ENCODE measurements at regions not wholly inside any gene's neighbourhood (a gene's known extent, or its start where the extent isn't known, plus 50 kb on each side); places are given as distances from the start of the nearest gene placed in this dataset.
"Not testable (repeated sequence)": the region's sequence is repeated elsewhere in the genome, so short reads cannot be mapped to it uniquely, and the experiment has no call there.

DNA sequence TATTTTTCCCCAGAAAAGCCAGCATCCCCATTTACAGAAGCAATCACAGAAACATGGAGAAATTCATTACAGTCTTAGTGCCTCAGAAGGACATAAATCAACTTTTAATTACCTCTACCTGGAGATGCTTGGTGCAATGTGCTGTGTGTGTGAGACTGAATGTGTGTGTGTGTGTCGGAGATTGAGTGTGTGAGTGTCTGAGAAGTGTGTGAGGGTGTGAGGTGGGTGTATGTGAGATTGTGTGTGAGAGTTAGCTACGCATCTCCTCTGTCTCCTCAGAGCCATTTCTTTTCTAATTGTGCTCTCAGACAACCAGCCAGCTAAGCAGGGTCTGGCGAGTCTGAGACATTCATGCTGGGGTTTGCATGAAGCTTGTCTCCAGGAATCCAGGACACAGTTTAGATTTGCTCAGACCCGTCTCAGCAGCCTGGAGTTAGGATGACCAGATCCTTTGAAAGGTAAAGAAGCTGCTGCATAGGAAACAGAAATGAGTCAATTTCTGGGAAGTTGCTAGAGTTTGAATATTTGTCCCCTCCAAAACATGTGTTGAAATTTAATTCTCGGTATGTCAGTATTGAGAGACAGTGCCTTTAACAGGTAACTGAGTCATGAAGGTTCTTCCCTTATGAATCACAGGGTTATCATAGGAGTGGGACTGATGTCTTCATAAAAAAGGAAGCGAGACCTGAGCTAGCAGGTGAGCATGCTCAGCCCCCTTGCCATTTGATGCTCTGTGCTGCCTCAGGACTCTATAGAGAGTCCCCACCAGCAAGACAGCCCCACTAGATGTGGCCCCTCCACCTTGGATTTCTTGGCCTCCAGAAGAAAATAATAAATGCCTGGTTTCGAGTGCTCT, 199.0 kb upstream of the PLGLB2 start:
- H3K4me2 ChIP-seq (ENCODE audit: low read length); H3K27ac ChIP-seq (ENCODE audit: low read depth, low read length, poor library complexity, severe bottlenecking): not testable (repeated sequence)

DNA sequence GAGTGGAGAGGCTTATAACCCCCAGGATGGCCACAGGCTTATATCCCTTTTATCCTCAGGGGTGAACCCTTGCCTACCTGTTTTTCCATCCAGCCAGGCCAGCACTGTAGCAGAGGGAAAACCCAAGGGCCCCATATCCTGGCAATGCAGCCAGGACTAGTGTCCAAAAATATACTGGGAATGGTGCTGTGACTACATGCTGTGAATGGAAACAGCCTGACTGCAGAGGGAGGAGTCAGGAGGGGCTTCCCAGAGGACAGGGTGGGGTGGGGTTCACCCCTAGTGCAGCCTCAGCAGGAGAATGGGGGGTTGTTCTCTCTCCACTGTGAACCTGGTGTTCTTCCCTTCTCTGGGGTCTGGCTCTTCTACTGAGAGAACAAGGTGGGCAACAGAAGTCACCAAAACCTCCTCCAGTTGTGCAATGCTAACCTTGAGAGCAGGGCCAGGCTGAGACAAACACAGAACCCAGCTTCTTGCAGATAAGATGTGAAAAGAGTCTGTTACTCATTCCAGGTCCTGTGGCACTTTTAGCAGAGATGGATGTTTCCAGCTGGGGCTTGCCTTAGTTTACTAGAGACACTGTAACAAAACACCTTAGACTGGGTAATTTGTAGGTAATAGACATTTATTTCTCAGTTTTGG, 198.2 kb upstream of the PLGLB2 start:
- H3K4me2 ChIP-seq (ENCODE audit: low read length); H3K27ac ChIP-seq (ENCODE audit: low read depth, low read length, poor library complexity, severe bottlenecking): not testable (repeated sequence)

More for the DNA sequence above, 199.0 kb upstream of the PLGLB2 start:
- not testable (repeated sequence) for H4K20me1 ChIP-seq (ENCODE audit: insufficient read depth, low read length); H3F3A ChIP-seq (ENCODE audit: insufficient read depth, low read length); H3K9me3 ChIP-seq (ENCODE audit: low read length); H3K4me3 ChIP-seq (ENCODE audit: low read depth, low read length, poor library complexity, severe bottlenecking); H3K9me2 ChIP-seq (ENCODE audit: low read depth, low read length); H3K27me3 ChIP-seq (ENCODE audit: insufficient read depth, low read length); H3K36me3 ChIP-seq (ENCODE audit: insufficient read depth, low read length); H3K9ac ChIP-seq (ENCODE audit: low read length); H3K4me1 ChIP-seq (ENCODE audit: insufficient read depth, low read length, severe bottlenecking); H3K79me2 ChIP-seq (ENCODE audit: insufficient read depth, low read length); H2AFZ ChIP-seq (ENCODE audit: low read length)

DNA sequence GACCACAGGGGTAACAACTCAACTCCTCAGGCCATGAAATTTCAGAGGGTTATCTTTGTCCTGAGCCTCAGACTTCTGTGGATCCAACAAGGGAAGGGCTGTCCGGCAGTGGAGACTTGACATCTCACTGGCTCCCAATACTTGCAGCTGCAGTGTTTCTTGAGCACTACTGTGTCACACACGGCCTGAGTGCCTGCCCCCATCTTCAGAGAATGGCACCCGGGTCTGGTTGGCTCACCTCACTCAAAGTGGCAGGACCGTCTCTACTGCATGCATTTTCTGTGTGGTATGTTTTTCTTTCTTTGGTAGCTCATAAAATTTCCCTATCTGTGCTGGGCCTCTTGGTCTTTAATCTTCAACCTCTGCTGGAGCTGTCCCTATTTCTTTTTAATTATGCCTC, 193.2 kb upstream of the PLGLB2 start:
- H3K79me2 ChIP-seq (ENCODE audit: insufficient read depth, low read length); H4K20me1 ChIP-seq (ENCODE audit: insufficient read depth, low read length); H3K9me2 ChIP-seq (ENCODE audit: low read depth, low read length); H3K9ac ChIP-seq (ENCODE audit: low read length); H3K4me1 ChIP-seq (ENCODE audit: insufficient read depth, low read length, severe bottlenecking); H3K4me3 ChIP-seq (ENCODE audit: low read depth, low read length, poor library complexity, severe bottlenecking); H3K9me3 ChIP-seq (ENCODE audit: low read length); H3K27ac ChIP-seq (ENCODE audit: low read depth, low read length, poor library complexity, severe bottlenecking); H3F3A ChIP-seq (ENCODE audit: insufficient read depth, low read length); H3K4me2 ChIP-seq (ENCODE audit: low read length); H3K27me3 ChIP-seq (ENCODE audit: insufficient read depth, low read length); H2AFZ ChIP-seq (ENCODE audit: low read length); H3K36me3 ChIP-seq (ENCODE audit: insufficient read depth, low read length): not testable (repeated sequence)

More for the DNA sequence above, 198.2 kb upstream of the PLGLB2 start:
- not testable (repeated sequence) for H3K36me3 ChIP-seq (ENCODE audit: insufficient read depth, low read length); H3K4me3 ChIP-seq (ENCODE audit: low read depth, low read length, poor library complexity, severe bottlenecking); H3K9me3 ChIP-seq (ENCODE audit: low read length); H2AFZ ChIP-seq (ENCODE audit: low read length); H3K4me1 ChIP-seq (ENCODE audit: insufficient read depth, low read length, severe bottlenecking); H3K9ac ChIP-seq (ENCODE audit: low read length); H3K79me2 ChIP-seq (ENCODE audit: insufficient read depth, low read length); H3K9me2 ChIP-seq (ENCODE audit: low read depth, low read length); H3K27me3 ChIP-seq (ENCODE audit: insufficient read depth, low read length); H4K20me1 ChIP-seq (ENCODE audit: insufficient read depth, low read length); H3F3A ChIP-seq (ENCODE audit: insufficient read depth, low read length)

DNA sequence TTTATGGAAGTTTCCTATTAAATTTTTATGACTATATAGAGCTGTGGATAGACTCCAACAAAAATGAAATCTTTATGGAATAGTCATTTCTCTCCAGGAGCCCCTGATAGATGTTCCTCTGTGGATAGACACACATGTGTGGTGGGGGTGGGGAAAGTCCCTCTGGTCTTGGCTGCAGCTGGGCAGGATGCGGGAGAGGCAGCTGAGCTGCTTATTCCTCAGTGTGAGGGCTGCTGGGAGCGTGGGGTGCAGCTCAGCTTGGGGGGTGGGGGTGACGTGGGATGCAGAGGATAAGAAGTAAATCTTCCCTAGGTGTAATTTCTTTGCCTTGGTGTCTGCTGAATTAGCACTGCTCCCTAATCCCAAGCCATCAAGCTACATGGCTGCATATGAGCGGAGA, 192.8 kb upstream of the PLGLB2 start:
- not testable (repeated sequence) for H3K4me3 ChIP-seq (ENCODE audit: low read depth, low read length, poor library complexity, severe bottlenecking); H3K4me1 ChIP-seq (ENCODE audit: insufficient read depth, low read length, severe bottlenecking); H2AFZ ChIP-seq (ENCODE audit: low read length); H3K36me3 ChIP-seq (ENCODE audit: insufficient read depth, low read length); H3K27ac ChIP-seq (ENCODE audit: low read depth, low read length, poor library complexity, severe bottlenecking); H4K20me1 ChIP-seq (ENCODE audit: insufficient read depth, low read length); H3K4me2 ChIP-seq (ENCODE audit: low read length); H3K9me2 ChIP-seq (ENCODE audit: low read depth, low read length); H3K9me3 ChIP-seq (ENCODE audit: low read length); H3K79me2 ChIP-seq (ENCODE audit: insufficient read depth, low read length); H3K27me3 ChIP-seq (ENCODE audit: insufficient read depth, low read length); H3F3A ChIP-seq (ENCODE audit: insufficient read depth, low read length); H3K9ac ChIP-seq (ENCODE audit: low read length)

DNA sequence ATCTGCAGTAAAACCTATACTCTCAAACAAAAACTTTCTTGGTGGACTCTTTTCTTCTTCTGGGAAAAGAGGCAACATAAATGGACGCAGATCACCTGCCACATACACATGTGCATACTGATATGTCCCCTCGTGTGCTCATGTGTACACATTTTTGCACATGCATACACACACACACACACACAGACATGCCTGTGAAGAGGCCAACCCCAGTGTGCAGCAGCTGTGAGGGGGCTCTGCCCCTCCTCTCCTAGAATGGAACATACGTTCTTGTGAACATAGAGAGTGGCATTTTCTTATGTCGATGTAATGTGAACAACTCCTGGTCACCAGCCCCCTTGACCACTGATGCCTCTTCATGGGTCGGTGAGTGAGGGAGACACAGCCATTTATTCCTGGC, 188.9 kb upstream of the PLGLB2 start:
- H3K4me1 ChIP-seq (ENCODE audit: insufficient read depth, low read length, severe bottlenecking); H3K27me3 ChIP-seq (ENCODE audit: insufficient read depth, low read length); H4K20me1 ChIP-seq (ENCODE audit: insufficient read depth, low read length); H3K4me2 ChIP-seq (ENCODE audit: low read length); H3K27ac ChIP-seq (ENCODE audit: low read depth, low read length, poor library complexity, severe bottlenecking); H3F3A ChIP-seq (ENCODE audit: insufficient read depth, low read length); H3K9me2 ChIP-seq (ENCODE audit: low read depth, low read length); H3K79me2 ChIP-seq (ENCODE audit: insufficient read depth, low read length); H3K36me3 ChIP-seq (ENCODE audit: insufficient read depth, low read length); H3K4me3 ChIP-seq (ENCODE audit: low read depth, low read length, poor library complexity, severe bottlenecking); H3K9ac ChIP-seq (ENCODE audit: low read length); H3K9me3 ChIP-seq (ENCODE audit: low read length); H2AFZ ChIP-seq (ENCODE audit: low read length): not testable (repeated sequence)

DNA sequence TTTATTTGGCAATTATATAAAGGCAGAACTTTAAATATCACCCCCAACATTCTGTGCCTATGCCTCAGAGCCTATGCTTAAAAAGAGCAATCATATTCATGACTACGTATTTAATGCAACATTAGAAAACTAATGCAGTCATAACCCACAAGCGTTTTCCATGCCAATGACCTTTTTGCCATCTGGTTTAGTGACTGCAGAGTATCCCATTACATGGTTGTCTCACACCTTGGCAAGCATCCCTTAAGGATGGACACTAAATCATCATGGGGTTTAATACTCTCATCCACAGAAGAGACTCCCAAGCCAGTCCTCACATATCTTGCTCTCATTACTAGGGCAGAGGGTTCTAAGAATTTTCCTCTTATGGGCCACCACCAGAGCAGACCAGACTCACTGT, 188.2 kb upstream of the PLGLB2 start:
- H3K27me3 ChIP-seq (ENCODE audit: insufficient read depth, low read length); H3K79me2 ChIP-seq (ENCODE audit: insufficient read depth, low read length); H3K4me2 ChIP-seq (ENCODE audit: low read length); H3K9me2 ChIP-seq (ENCODE audit: low read depth, low read length); H3K4me1 ChIP-seq (ENCODE audit: insufficient read depth, low read length, severe bottlenecking); H3K27ac ChIP-seq (ENCODE audit: low read depth, low read length, poor library complexity, severe bottlenecking); H3K4me3 ChIP-seq (ENCODE audit: low read depth, low read length, poor library complexity, severe bottlenecking); H3K9me3 ChIP-seq (ENCODE audit: low read length); H3K36me3 ChIP-seq (ENCODE audit: insufficient read depth, low read length); H2AFZ ChIP-seq (ENCODE audit: low read length); H3F3A ChIP-seq (ENCODE audit: insufficient read depth, low read length); H4K20me1 ChIP-seq (ENCODE audit: insufficient read depth, low read length); H3K9ac ChIP-seq (ENCODE audit: low read length): not testable (repeated sequence)

DNA sequence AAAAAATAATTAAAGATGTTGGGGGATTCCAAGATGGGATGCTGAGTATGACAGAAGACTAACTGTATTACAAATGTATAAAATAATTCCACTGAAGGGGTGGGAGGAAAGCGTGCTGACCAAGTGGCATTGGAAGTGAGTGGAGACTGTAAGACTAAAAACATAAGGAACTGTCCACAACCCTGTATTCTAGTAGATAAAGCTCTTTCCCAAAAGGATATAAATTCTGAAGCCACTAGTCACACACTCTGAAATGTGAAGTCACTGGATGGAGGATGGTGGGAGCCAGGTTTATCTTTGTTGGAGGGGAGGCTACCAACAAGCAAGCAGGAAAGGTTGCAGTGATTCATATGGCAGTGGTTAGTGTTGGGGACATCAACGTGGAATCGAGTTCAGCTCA, 182.8 kb upstream of the PLGLB2 start:
- H3K9me3 ChIP-seq (ENCODE audit: low read length); H3K9ac ChIP-seq (ENCODE audit: low read length); H3K4me1 ChIP-seq (ENCODE audit: insufficient read depth, low read length, severe bottlenecking); H3F3A ChIP-seq (ENCODE audit: insufficient read depth, low read length); H3K27me3 ChIP-seq (ENCODE audit: insufficient read depth, low read length); H3K27ac ChIP-seq (ENCODE audit: low read depth, low read length, poor library complexity, severe bottlenecking); H3K4me2 ChIP-seq (ENCODE audit: low read length); H3K79me2 ChIP-seq (ENCODE audit: insufficient read depth, low read length); H3K36me3 ChIP-seq (ENCODE audit: insufficient read depth, low read length); H3K4me3 ChIP-seq (ENCODE audit: low read depth, low read length, poor library complexity, severe bottlenecking); H2AFZ ChIP-seq (ENCODE audit: low read length); H4K20me1 ChIP-seq (ENCODE audit: insufficient read depth, low read length); H3K9me2 ChIP-seq (ENCODE audit: low read depth, low read length): not testable (repeated sequence)
